K562 (cell line): ENCODE measurements at regions not wholly inside any gene's neighbourhood (a gene's known extent, or its start where the extent isn't known, plus 50 kb on each side); places are given as distances from the start of the nearest gene placed in this dataset.
A peak's percentile ranks its signal among the peaks of the same experiment; 100 is the strongest.

Experiments used
- CTCF ChIP-seq, 3 experiments: IDR thresholded peaks in 2 of 3; conservative IDR thresholded peaks in 1 of 3; 2 replicates each; pipeline ENCODE4 v1.5.1; 2011 to 2012; ENCODE audit warnings: low read length in 3 of 3, mild to moderate bottlenecking in 3 of 3, control low read depth in 2 of 3, improper control_type of control experiment in 1 of 3, inconsistent platforms in 1 of 3, low read depth in 1 of 3, mixed read lengths in 1 of 3, moderate library complexity in 1 of 3; ENCODE audit not compliant: insufficient read depth in 2 of 3
- DDX20 ChIP-seq: fragments of 450-650 bp; IDR thresholded peaks from 2 replicates; pipeline ENCODE4 v1.6.1; 2016; ENCODE audit warnings: missing genetic modification characterization, low read depth, mild to moderate bottlenecking, missing compliant biosample characterization, moderate library complexity
- E2F1 ChIP-seq: sonication (generic); formaldehyde crosslinking; IDR thresholded peaks from 2 replicates; pipeline ENCODE4 v1.8.1; 2023; ENCODE audit warnings: mild to moderate bottlenecking, missing genetic modification reagents, moderate library complexity
- ETS1 ChIP-seq: conservative IDR thresholded peaks from 2 replicates; pipeline ENCODE4 v1.6.1; 2011; ENCODE audit warnings: low read depth, mild to moderate bottlenecking, low read length; ENCODE audit not compliant: control insufficient read depth
- HNRNPLL ChIP-seq: fragments of 200-400 bp; formaldehyde crosslinking; IDR thresholded peaks from 2 replicates; pipeline ENCODE4 v1.6.1; 2017; ENCODE audit warnings: low read length, low read depth, mild to moderate bottlenecking; ENCODE audit not compliant: poor library complexity, severe bottlenecking
- LCOR ChIP-seq: sonication (generic); formaldehyde crosslinking; IDR thresholded peaks from 2 replicates; pipeline ENCODE4 v1.8.0; 2022; ENCODE audit warnings: mild to moderate bottlenecking, missing genetic modification reagents
- NFATC3 ChIP-seq: fragments of 450-650 bp; IDR thresholded peaks from 2 replicates; pipeline ENCODE4 v1.6.1; 2017; ENCODE audit warnings: mild to moderate bottlenecking
- NFIC ChIP-seq: fragments of 450-650 bp; IDR thresholded peaks from 2 replicates; pipeline ENCODE4 v1.6.1; 2017; ENCODE audit warnings: mild to moderate bottlenecking, inconsistent platforms
- SMC3 ChIP-seq: conservative IDR thresholded peaks from 2 replicates; pipeline ENCODE4 v1.6.1; 2011; ENCODE audit warnings: low read depth, low read length, improper control_type of control experiment; ENCODE audit not compliant: insufficient read depth
- SREBF1 ChIP-seq: fragments of 150-350 bp; IDR thresholded peaks from 2 replicates; pipeline ENCODE4 v1.6.1; 2014; ENCODE audit warnings: antibody characterized with exemption, low read depth, low read length, borderline replicate concordance
- THRB ChIP-seq: fragments of 450-650 bp; formaldehyde crosslinking; conservative IDR thresholded peaks from 2 replicates; pipeline ENCODE4 v1.4.0; 2022; ENCODE audit warnings: mild to moderate bottlenecking, missing genetic modification characterization
- ZNF184 ChIP-seq: sonication (generic); formaldehyde crosslinking; IDR thresholded peaks from 2 replicates; pipeline ENCODE4 v1.5.0; 2020; ENCODE audit warnings: missing genetic modification reagents

- 0 out of 2 replicates have a peak, but pooled peaks have one; percentile 24 for TF ChIP-seq SMC3
- no peak for TF ChIP-seq ETS1
- no peak for TF ChIP-seq NFIC
- no peak for TF ChIP-seq E2F1 (CRISPR knock-in tag)
- no peak for TF ChIP-seq SREBF1
- peak; percentile 59 to 74 (median 66); a peak in 5 of 6 replicates for TF ChIP-seq CTCF (IDR thresholded peaks at IDR 0.05 in 2 of 3, conservative IDR thresholded peaks at IDR 0.05 in 1 of 3; ENCODE audit: insufficient read depth in 2 of 3, low read depth in 1 of 3, low read length in 3 of 3)
- TF ChIP-seq LCOR, result no peak
- TF ChIP-seq DDX20 (tag), result no peak
- no peak for TF ChIP-seq NFATC3
- TF ChIP-seq THRB, result no peak
- TF ChIP-seq HNRNPLL, result no peak
- TF ChIP-seq ZNF184 (CRISPR knock-in tag), result no peak
Measured at GRCh38 chr2:70385966-70386595, 84.2 kb upstream of the FAM136A start (continued).
